ENCODE measurements at regions not wholly inside any gene's neighbourhood (a gene's known extent, or its start where the extent isn't known, plus 50 kb on each side); places are given as distances from the start of the nearest gene placed in this dataset.

GRCh38 chr18:6666012-6666685, 63.4 kb upstream of the ARHGAP28 start:
- Histone ChIP-seq H3K4me3 (ENCODE audit: low read length in 2 of 2) (no peak overlapping the region), H3K36me3 (ENCODE audit: insufficient read depth, low read length) (no peaks in the 10 kb centered on the region), H3K27me3 (ENCODE audit: insufficient read depth, low read length) (no peaks in the 10 kb centered on the region), H3K4me1 (ENCODE audit: insufficient read depth, low read length) (no peaks in the 10 kb centered on the region), H3K27ac (ENCODE audit: low read depth, low read length) (no peak overlapping the region), H3K9me3 (ENCODE audit: control insufficient read depth in 1 of 2, low read length in 2 of 2) (no peaks in the 10 kb centered on the region)
- POLR2A ChIA-PET (ENCODE audit: partially characterized antibody): no interaction called here
- no peak overlapping the region for H3K4me3 Mint-ChIP-seq
- intact Hi-C loops (cut with micrococcal nuclease): no loop called here
- DNase-seq: no peak
- H3K36me3 Mint-ChIP-seq: no peaks in the 10 kb centered on the region
- no peaks in the 10 kb centered on the region for H3K4me1 Mint-ChIP-seq
- CTCF ChIA-PET (ENCODE audit: partially characterized antibody): no interaction called here
- H3K27ac Mint-ChIP-seq: no peak overlapping the region
- no peaks in the 10 kb centered on the region for H3K27me3 Mint-ChIP-seq
- H3K9me3 Mint-ChIP-seq: peaks cover 0 to 5% (median under 1%) of the 10 kb centered on the region in 8 donors

- ChIA-PET POLR2A (ENCODE audit: partially characterized antibody) (no interaction called here), CTCF (ENCODE audit: partially characterized antibody) (no interaction called here)
- Mint-ChIP-seq H3K4me3 (no peak overlapping the region), H3K4me1 (no peaks in the 10 kb centered on the region), H3K27ac (no peak overlapping the region), H3K9me3 (peaks cover 0 to 10% (median 5%) of the 10 kb centered on the region in 8 donors), H3K27me3 (no peaks in the 10 kb centered on the region), H3K36me3 (no peaks in the 10 kb centered on the region)
- no peaks in the 10 kb centered on the region for H3K9me3 ChIP-seq (ENCODE audit: control insufficient read depth in 1 of 2, low read length in 2 of 2)
- no peak overlapping the region for H3K4me3 ChIP-seq (ENCODE audit: low read length in 2 of 2)
- no peak overlapping the region for H3K27ac ChIP-seq (ENCODE audit: low read depth, low read length)
- H3K27me3 ChIP-seq (ENCODE audit: insufficient read depth, low read length): no peaks in the 10 kb centered on the region
- no peaks in the 10 kb centered on the region for H3K4me1 ChIP-seq (ENCODE audit: insufficient read depth, low read length)
- intact Hi-C loops (cut with micrococcal nuclease): no loop called here
- no peak for DNase-seq
- H3K36me3 ChIP-seq (ENCODE audit: insufficient read depth, low read length): no peaks in the 10 kb centered on the region
Measured at GRCh38 chr18:6668836-6669235, 60.7 kb upstream of the ARHGAP28 start.

- ChIA-PET POLR2A (ENCODE audit: partially characterized antibody) (no interaction called here), CTCF (ENCODE audit: partially characterized antibody) (no interaction called here)
- Mint-ChIP-seq H3K27ac (no peak overlapping the region), H3K27me3 (peaks cover 0 to 1% of the 10 kb centered on the region in 2 donors), H3K4me3 (no peak overlapping the region), H3K36me3 (no peaks in the 10 kb centered on the region), H3K9me3 (peaks cover 0 to 23% (median 10%) of the 10 kb centered on the region in 8 donors), H3K4me1 (no peaks in the 10 kb centered on the region)
- Histone ChIP-seq H3K27me3 (ENCODE audit: insufficient read depth, low read length) (no peaks in the 10 kb centered on the region), H3K4me3 (ENCODE audit: low read length in 2 of 2) (no peak overlapping the region), H3K9me3 (ENCODE audit: control insufficient read depth in 1 of 2, low read length in 2 of 2) (no peaks in the 10 kb centered on the region), H3K4me1 (ENCODE audit: insufficient read depth, low read length) (no peaks in the 10 kb centered on the region), H3K27ac (ENCODE audit: low read depth, low read length) (no peak overlapping the region), H3K36me3 (ENCODE audit: insufficient read depth, low read length) (no peaks in the 10 kb centered on the region)
- DNase-seq: no peak
- intact Hi-C loops (cut with micrococcal nuclease): no loop called here
Measured at GRCh38 chr18:6672821-6673308, 56.7 kb upstream of the ARHGAP28 start.

GRCh38 chr18:6677086-6677485, 52.4 kb upstream of the ARHGAP28 start:
- H3K27me3 ChIP-seq (ENCODE audit: insufficient read depth, low read length): no peaks in the 10 kb centered on the region
- ChIA-PET POLR2A (ENCODE audit: partially characterized antibody) (no interaction called here), CTCF (ENCODE audit: partially characterized antibody) (no interaction called here)
- H3K4me3 Mint-ChIP-seq: peak overlapping the region in 1 of 8 donors; percentile 52
- no peaks in the 10 kb centered on the region for H3K36me3 ChIP-seq (ENCODE audit: insufficient read depth, low read length)
- H3K9me3 Mint-ChIP-seq: peaks cover 0 to 23% (median 11%) of the 10 kb centered on the region in 8 donors
- no peak overlapping the region for H3K4me3 ChIP-seq (ENCODE audit: low read length in 2 of 2)
- no peak for DNase-seq
- no peak overlapping the region for H3K27ac ChIP-seq (ENCODE audit: low read depth, low read length)
- no peak overlapping the region for H3K27ac Mint-ChIP-seq
- H3K9me3 ChIP-seq (ENCODE audit: control insufficient read depth in 1 of 2, low read length in 2 of 2): no peaks in the 10 kb centered on the region
- intact Hi-C loops (cut with micrococcal nuclease): no loop called here
- no peaks in the 10 kb centered on the region for H3K4me1 Mint-ChIP-seq
- H3K36me3 Mint-ChIP-seq: no peaks in the 10 kb centered on the region
- H3K27me3 Mint-ChIP-seq: peaks cover 0 to 1% of the 10 kb centered on the region in 2 donors
- no peaks in the 10 kb centered on the region for H3K4me1 ChIP-seq (ENCODE audit: insufficient read depth, low read length)

- intact Hi-C loops (cut with micrococcal nuclease): no loop called here
- POLR2A ChIA-PET (ENCODE audit: partially characterized antibody): no interaction called here
- no peak overlapping the region for H3K4me3 Mint-ChIP-seq
- peaks cover 0 to 1% of the 10 kb centered on the region in 2 donors for H3K27me3 Mint-ChIP-seq
- no peaks in the 10 kb centered on the region for H3K4me1 Mint-ChIP-seq
- no peaks in the 10 kb centered on the region for H3K27me3 ChIP-seq (ENCODE audit: insufficient read depth, low read length)
- H3K36me3 Mint-ChIP-seq: no peaks in the 10 kb centered on the region
- H3K9me3 Mint-ChIP-seq: peaks cover 0 to 11% (median 6%) of the 10 kb centered on the region in 8 donors
- no peaks in the 10 kb centered on the region for H3K4me1 ChIP-seq (ENCODE audit: insufficient read depth, low read length)
- CTCF ChIA-PET (ENCODE audit: partially characterized antibody): no interaction called here
- no peak overlapping the region for H3K27ac ChIP-seq (ENCODE audit: low read depth, low read length)
- no peak overlapping the region for H3K4me3 ChIP-seq (ENCODE audit: low read length in 2 of 2)
- DNase-seq: no peak
- H3K27ac Mint-ChIP-seq: no peak overlapping the region
- no peaks in the 10 kb centered on the region for H3K36me3 ChIP-seq (ENCODE audit: insufficient read depth, low read length)
- H3K9me3 ChIP-seq (ENCODE audit: control insufficient read depth in 1 of 2, low read length in 2 of 2): no peaks in the 10 kb centered on the region
Measured at GRCh38 chr18:6679201-6679600, 50.3 kb upstream of the ARHGAP28 start.
